ENCODE measurements at regions not wholly inside any gene's neighbourhood (a gene's known extent, or its start where the extent isn't known, plus 50 kb on each side); places are given as distances from the start of the nearest gene placed in this dataset.
"Not testable (repeated sequence)": the region's sequence is repeated elsewhere in the genome, so short reads cannot be mapped to it uniquely, and the experiment has no call there.

GRCh38 chr5:36481454-36482120, 124.8 kb upstream of the SLC1A3 start:
- no peak for DNase-seq (ENCODE audit: low spot score)

- no peak for DNase-seq (ENCODE audit: low spot score)
Measured at GRCh38 chr5:36482812-36483211, 123.6 kb upstream of the SLC1A3 start.

- DNase-seq (ENCODE audit: low spot score) = no peak
Measured at GRCh38 chr5:36489505-36489904, 116.9 kb upstream of the SLC1A3 start.

GRCh38 chr5:36491856-36492255, 114.5 kb upstream of the SLC1A3 start:
- DNase-seq (ENCODE audit: low spot score) = peak; percentile 25

- no peak for DNase-seq (ENCODE audit: low spot score)
Measured at GRCh38 chr5:36492984-36493654, 113.3 kb upstream of the SLC1A3 start.

GRCh38 chr5:36494028-36494427, 112.4 kb upstream of the SLC1A3 start:
- DNase-seq (ENCODE audit: low spot score) = no peak

GRCh38 chr5:36494841-36495601, 111.4 kb upstream of the SLC1A3 start:
- DNase-seq (ENCODE audit: low spot score) = no peak

GRCh38 chr5:36495611-36496010, 110.8 kb upstream of the SLC1A3 start:
- no peak for DNase-seq (ENCODE audit: low spot score)

- peak; percentile 17 for DNase-seq (ENCODE audit: low spot score)
Measured at GRCh38 chr5:36496471-36496870, 109.9 kb upstream of the SLC1A3 start.

- DNase-seq (ENCODE audit: low spot score) = no peak
Measured at GRCh38 chr5:36502608-36503007, 103.8 kb upstream of the SLC1A3 start.

GRCh38 chr5:36505021-36505420, 101.4 kb upstream of the SLC1A3 start:
- no peak for DNase-seq (ENCODE audit: low spot score)

GRCh38 chr5:36507332-36507952, 99.0 kb upstream of the SLC1A3 start:
- peak; percentile 60 for DNase-seq (ENCODE audit: low spot score)

- DNase-seq (ENCODE audit: low spot score) = not testable (repeated sequence)
Measured at GRCh38 chr5:36508331-36508730, 98.1 kb upstream of the SLC1A3 start.

- not testable (repeated sequence) for DNase-seq (ENCODE audit: low spot score)
Measured at GRCh38 chr5:36513647-36514046, 92.8 kb upstream of the SLC1A3 start.

GRCh38 chr5:36519881-36520280, 86.5 kb upstream of the SLC1A3 start:
- no peak for DNase-seq (ENCODE audit: low spot score)

GRCh38 chr5:36521219-36521618, 85.2 kb upstream of the SLC1A3 start:
- no peak for DNase-seq (ENCODE audit: low spot score)

- DNase-seq (ENCODE audit: low spot score) = no peak
Measured at GRCh38 chr5:36521838-36522745, 84.3 kb upstream of the SLC1A3 start.

- DNase-seq (ENCODE audit: low spot score) = no peak
Measured at GRCh38 chr5:36522746-36523065, 83.7 kb upstream of the SLC1A3 start.

- no peak for DNase-seq (ENCODE audit: low spot score)
Measured at GRCh38 chr5:36523450-36523849, 83.0 kb upstream of the SLC1A3 start.

GRCh38 chr5:36523926-36524325, 82.5 kb upstream of the SLC1A3 start:
- no peak for DNase-seq (ENCODE audit: low spot score)

GRCh38 chr5:36526537-36526936, 79.9 kb upstream of the SLC1A3 start:
- no peak for DNase-seq (ENCODE audit: low spot score)

GRCh38 chr5:36528588-36528987, 77.8 kb upstream of the SLC1A3 start:
- DNase-seq (ENCODE audit: low spot score) = no peak

Data from cerebellar cortex (tissue), 1 donor.